ENCODE measurements at regions not wholly inside any gene's neighbourhood (a gene's known extent, or its start where the extent isn't known, plus 50 kb on each side); places are given as distances from the start of the nearest gene placed in this dataset.

DNA sequence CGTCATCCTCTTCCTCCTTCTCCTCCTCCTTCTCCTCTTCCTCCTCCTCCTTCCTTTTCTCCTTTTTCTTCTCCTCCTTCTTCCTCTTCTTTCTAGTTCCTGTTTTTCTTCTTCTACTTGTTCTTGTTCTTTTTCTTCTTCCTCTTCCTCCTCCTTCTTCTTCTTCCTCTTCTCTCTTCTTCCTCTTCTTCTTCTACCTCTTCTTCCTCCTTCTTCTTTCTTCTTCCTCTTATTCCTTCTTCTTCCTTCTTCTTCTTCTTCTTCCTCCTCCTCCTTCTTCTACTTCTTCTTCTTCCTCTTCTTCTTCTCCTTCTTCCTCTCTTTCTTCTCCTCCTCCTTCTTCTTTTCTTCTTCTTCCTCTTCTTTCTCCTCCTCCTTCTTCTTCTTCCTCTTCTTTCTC lies 310.2 kb upstream of the LMCD1 start:
- Mint-ChIP-seq H3K4me3 (no peak overlapping the region), H3K27ac (no peak overlapping the region), H3K4me1 (no peaks in the 10 kb centered on the region), H3K9me3 (no peaks in the 10 kb centered on the region), H3K36me3 (no peaks in the 10 kb centered on the region), H3K27me3 (peaks cover 6% of the 10 kb centered on the region)
- DNase-seq = no peak
- CTCF ChIA-PET = no interaction called here

DNA sequence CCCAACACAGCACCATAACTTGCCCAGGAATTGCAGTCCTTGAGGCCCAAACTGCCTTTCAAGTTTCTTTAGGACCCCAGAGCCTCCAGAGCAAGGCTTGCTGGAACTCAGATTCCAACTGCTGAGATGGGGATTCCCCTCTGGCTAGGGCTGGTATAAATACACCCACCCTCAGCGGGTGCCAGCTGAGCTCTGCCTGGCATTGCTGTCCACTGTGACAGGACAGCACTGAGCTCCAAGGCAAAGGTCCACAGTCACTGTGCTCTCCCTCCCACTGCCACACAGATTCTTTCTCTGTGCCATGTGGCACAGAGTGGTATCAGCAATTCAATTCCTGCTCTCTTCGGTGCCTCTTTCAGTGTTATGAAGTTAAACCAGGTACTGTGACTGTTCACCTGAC lies 304.2 kb upstream of the LMCD1 start:
- CTCF ChIA-PET = interaction anchor here (1.0 kb wide), 1 partner anchor 42 kb away, joined by 3 read pairs; no protein-coding TSS in a partner anchor
- Mint-ChIP-seq H3K36me3 (no peaks in the 10 kb centered on the region), H3K4me1 (no peaks in the 10 kb centered on the region), H3K27me3 (no peaks in the 10 kb centered on the region), H3K9me3 (no peaks in the 10 kb centered on the region), H3K4me3 (no peak overlapping the region), H3K27ac (no peak overlapping the region)
- no peak for DNase-seq

DNA sequence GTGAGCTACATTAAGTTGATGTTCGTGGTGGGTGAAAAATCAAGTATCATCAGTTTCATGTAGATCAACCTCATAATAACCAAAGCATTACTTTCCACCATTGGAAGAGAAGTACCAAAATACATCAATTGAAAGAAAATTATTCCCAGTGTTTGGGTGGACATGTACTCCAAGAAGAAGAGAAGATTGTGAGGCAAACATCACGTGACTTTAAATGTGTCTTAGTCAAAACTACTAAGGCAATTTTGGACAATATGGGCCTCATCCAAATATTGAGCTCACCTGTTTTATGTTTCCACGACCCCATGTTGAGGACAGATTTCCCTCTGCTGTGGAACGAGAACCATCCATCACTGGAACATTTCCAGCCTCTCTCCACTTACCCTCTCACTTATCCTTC lies 303.0 kb upstream of the LMCD1 start:
- DNase-seq = no peak
- no peaks in the 10 kb centered on the region for H3K9me3 Mint-ChIP-seq

DNA sequence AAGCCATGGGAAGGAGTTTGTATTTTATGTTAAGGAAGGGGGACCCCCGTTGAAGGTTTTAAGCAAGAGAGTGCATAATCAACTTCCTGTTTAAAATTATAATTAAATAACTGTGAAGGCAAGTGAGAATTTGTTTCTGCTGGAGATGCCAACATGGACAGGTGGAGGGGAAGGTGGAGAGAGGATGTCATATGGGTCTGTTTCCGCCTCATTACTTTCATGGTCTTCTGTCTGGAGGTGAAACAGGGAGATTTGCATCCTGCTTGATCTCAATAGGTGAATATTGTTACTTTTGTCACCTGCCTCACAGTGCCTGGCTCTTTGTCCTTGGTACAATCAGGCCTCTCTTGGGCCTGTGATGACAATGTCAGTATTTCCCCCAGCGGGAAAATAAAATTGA lies 300.6 kb upstream of the LMCD1 start:
- Mint-ChIP-seq H3K27me3 (no peaks in the 10 kb centered on the region), H3K36me3 (no peaks in the 10 kb centered on the region), H3K27ac (no peak overlapping the region), H3K9me3 (no peaks in the 10 kb centered on the region), H3K4me1 (no peaks in the 10 kb centered on the region), H3K4me3 (no peak overlapping the region)
- DNase-seq = no peak
- CTCF ChIA-PET = no interaction called here

More for the DNA sequence above, 303.0 kb upstream of the LMCD1 start:
- Mint-ChIP-seq H3K36me3 (no peaks in the 10 kb centered on the region), H3K27ac (no peak overlapping the region), H3K27me3 (no peaks in the 10 kb centered on the region), H3K4me3 (no peak overlapping the region), H3K4me1 (no peaks in the 10 kb centered on the region)
- CTCF ChIA-PET = interaction anchor here (0.6 to 1.0 kb wide), 2 partner anchors 41 to 1895 kb away, joined by 3 read pairs; no protein-coding TSS in a partner anchor

DNA sequence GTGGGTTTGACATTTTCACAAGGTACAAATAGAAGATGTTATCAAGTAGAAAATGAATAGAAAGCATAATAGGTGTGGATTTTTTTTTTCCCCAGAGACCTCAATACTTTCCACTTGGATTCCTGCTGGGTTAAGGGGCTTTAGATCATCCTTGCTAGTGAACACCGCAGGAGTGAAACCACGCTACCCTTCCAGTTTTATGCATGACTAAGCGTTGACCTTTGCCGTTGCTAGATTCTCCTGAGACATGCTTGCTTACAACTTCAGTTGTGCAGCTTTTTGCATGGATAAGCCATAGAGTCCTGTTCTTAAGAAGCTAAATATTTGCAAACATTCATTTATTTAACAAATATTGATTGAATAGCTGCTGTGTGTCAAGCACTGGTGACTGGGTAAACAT lies 299.7 kb upstream of the LMCD1 start:
- H3K9me3 Mint-ChIP-seq = no peaks in the 10 kb centered on the region
- CTCF ChIA-PET = no interaction called here
- H3K27ac Mint-ChIP-seq = no peak overlapping the region
- no peak for DNase-seq
- no peak overlapping the region for H3K4me3 Mint-ChIP-seq
- H3K36me3 Mint-ChIP-seq = no peaks in the 10 kb centered on the region
- no peaks in the 10 kb centered on the region for H3K4me1 Mint-ChIP-seq
- no peaks in the 10 kb centered on the region for H3K27me3 Mint-ChIP-seq

DNA sequence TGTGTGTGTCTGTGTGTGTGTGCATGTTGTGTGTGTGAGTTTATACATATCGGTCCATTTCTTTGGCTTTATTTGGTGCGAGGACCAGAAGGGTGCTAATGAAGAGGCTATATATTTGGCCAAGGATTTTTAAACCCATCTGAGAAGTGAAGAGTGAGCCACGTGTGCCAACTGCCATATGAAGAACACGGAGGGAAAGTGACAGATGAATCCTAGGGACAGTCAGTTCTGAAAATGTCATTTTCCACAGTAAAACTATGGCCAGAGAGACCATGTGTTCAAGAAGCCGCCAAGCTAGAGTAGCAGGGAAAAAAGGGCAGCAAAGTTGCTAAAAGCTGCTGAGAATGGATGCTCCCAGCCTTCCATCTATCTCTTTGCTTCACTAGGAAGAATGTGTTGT lies 297.3 kb upstream of the LMCD1 start:
- Mint-ChIP-seq H3K4me3 (no peak overlapping the region), H3K4me1 (no peaks in the 10 kb centered on the region), H3K27me3 (no peaks in the 10 kb centered on the region), H3K9me3 (no peaks in the 10 kb centered on the region), H3K36me3 (no peaks in the 10 kb centered on the region), H3K27ac (no peak overlapping the region)
- no peak for DNase-seq
- CTCF ChIA-PET = no interaction called here

DNA sequence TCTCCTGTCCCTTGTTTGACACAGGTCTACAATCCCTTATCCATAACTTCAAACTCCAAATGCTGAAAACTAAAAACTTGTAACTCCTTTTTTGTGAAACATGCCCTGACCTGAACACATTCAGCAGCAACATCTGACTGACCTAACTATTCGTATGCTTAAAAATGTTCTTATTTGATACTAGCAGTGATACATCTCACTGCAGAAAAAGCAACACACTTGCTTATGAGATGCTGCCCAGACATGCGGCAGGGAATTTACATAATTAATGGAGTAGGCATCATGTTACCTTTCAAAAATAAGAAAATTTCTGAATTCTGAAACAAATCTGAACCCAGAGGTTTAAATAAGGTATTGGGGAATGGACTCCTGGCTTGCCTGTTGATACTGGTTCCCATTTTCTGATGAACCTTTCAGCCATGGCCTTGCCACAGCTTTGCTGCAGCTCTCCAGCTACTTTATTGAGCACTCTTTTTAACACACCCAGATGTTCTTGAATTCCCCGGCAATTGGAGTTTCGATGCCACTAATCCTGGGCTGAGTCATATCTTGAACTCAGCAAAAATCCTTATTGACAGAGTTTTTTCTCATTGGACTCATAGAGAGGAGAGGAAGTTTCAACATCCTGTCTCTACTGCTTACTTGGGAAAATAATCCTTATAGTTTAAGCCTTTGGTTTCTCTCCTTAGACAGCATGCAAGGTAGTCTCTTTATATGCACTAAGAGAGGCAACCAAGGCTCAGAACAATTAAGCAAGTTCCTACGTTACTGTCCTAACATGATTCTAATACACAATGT lies 296.6 kb upstream of the LMCD1 start:
- Mint-ChIP-seq H3K4me3 (no peak overlapping the region), H3K27me3 (no peaks in the 10 kb centered on the region), H3K27ac (no peak overlapping the region), H3K9me3 (no peaks in the 10 kb centered on the region), H3K4me1 (no peaks in the 10 kb centered on the region), H3K36me3 (no peaks in the 10 kb centered on the region)
- DNase-seq = no peak
- CTCF ChIA-PET = no interaction called here

DNA sequence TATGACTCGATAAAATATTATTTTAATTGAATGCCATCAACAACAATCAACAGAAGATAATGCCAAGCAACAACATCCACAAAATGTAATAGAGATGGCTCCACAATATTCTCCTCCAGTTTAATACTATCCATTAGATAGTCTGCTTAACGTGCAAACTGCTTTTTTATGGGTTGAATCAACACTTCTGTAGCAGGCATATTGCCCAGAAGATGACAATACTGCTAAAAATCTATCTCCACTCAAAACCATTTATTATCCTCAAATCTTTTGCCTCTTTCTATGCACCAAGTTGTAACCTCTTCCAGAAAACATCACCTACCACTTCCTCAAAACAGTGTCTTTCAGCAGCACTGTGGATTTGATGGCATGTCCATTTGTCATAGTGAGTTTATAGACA lies 295.7 kb upstream of the LMCD1 start:
- H3K4me3 Mint-ChIP-seq = no peak overlapping the region
- no peaks in the 10 kb centered on the region for H3K9me3 Mint-ChIP-seq
- no peak overlapping the region for H3K27ac Mint-ChIP-seq
- no peaks in the 10 kb centered on the region for H3K4me1 Mint-ChIP-seq
- no peak for DNase-seq
- no peaks in the 10 kb centered on the region for H3K27me3 Mint-ChIP-seq
- H3K36me3 Mint-ChIP-seq = no peaks in the 10 kb centered on the region
- CTCF ChIA-PET = no interaction called here

DNA sequence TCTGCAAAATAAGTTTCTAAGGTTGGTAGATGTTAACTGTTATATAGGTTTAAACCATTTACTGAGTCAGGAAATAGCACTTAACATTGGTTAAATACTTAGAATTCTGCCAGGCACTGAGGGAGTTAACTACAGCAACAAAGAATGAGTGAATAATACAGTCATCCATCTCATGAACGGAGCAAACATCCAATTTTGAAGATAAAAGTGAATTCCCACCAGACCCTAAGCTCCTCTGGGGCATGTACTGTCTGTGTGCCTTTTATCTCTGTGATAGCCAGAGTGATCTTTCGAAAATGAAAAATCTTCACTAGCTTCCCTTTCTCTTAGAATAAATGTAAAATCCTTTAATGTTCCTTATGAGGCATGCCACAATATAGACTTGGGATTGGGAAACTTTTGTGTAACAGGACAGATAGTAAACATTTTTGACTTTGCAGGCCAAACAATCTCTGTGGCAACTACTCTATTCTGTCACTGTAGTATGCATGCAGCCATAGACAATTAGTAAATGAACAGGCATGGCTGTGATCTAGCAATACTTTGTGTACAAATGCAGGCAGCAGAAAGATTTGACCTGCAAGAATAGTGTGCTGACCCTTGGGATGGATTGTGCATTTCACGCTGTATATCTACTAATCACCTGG lies 294.5 kb upstream of the LMCD1 start:
- H3K27ac Mint-ChIP-seq = no peak overlapping the region
- H3K4me3 Mint-ChIP-seq = no peak overlapping the region
- CTCF ChIA-PET = no interaction called here
- no peaks in the 10 kb centered on the region for H3K4me1 Mint-ChIP-seq
- H3K36me3 Mint-ChIP-seq = no peaks in the 10 kb centered on the region
- no peaks in the 10 kb centered on the region for H3K27me3 Mint-ChIP-seq
- no peak for DNase-seq
- no peaks in the 10 kb centered on the region for H3K9me3 Mint-ChIP-seq

DNA sequence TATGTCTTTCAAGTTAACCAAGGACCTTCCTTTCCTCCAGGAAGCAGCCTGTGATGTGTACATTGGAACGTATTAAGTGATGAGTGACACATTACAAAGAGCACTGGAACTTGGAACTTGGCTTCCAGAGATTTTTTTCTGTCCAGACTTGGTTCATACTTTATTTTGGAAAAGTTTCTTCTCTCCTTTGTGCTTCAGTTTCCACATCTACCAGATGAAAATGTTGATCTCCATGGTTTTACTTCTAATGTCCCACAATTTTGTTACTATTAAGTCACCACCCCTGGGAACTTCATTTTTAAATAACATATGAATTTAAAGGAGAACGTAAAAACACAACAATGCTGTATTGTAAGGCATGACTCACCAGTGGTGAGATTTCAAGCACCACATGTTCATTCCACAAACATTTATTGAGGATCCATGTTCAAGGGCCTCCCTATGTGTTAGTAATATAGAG lies 290.7 kb upstream of the LMCD1 start:
- Mint-ChIP-seq H3K36me3 (no peaks in the 10 kb centered on the region), H3K27ac (no peak overlapping the region)
- CTCF ChIA-PET = interaction anchor here (1.1 kb wide), 1 partner anchor 27 kb away, joined by 3 read pairs; no protein-coding TSS in a partner anchor

DNA sequence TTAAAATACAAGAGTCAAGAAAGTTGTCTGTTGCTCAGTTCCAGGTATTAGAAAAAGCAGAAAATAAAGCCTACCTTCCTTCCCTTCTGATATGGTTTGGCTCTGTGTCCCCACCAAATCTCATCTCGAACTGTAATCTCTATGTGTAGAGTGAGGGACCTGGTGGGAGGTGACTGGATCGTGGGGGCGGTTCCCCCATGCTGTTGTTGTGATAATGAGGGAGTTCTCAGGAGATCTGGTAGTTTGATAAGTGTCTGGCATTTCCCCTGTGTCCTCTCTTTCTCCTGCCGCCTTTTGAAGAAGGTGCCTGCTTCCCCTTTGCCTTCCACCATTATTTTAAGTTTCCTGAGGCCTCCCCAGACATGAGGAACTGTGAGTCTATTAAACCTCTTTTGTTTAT lies 288.8 kb upstream of the LMCD1 start:
- Mint-ChIP-seq H3K27me3 (no peaks in the 10 kb centered on the region), H3K4me1 (no peaks in the 10 kb centered on the region), H3K36me3 (no peaks in the 10 kb centered on the region), H3K9me3 (no peaks in the 10 kb centered on the region), H3K4me3 (no peak overlapping the region), H3K27ac (no peak overlapping the region)
- CTCF ChIA-PET = no interaction called here
- no peak for DNase-seq

More for the DNA sequence above, 290.7 kb upstream of the LMCD1 start:
- no peaks in the 10 kb centered on the region for H3K9me3 Mint-ChIP-seq
- no peaks in the 10 kb centered on the region for H3K4me1 Mint-ChIP-seq
- H3K27me3 Mint-ChIP-seq = no peaks in the 10 kb centered on the region
- H3K4me3 Mint-ChIP-seq = no peak overlapping the region
- DNase-seq = no peak

DNA sequence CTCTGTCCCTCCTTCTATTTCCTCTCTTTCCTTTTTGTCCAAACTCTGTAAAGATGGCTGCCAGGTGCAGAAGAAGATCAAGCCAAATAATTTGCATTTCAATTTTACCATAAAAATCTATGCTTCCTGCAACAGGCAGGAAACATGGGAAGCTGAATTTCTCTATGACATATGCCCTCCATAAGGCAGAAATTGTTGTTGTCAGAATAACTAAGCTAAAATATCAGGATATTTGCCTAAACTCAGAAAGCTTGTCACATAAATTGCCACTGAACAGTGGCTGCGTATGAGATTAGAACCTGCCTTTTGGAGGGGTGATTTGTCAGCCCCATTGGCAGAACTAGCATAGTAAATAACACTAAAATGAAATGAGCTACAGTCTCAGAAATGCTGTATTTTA lies 288.3 kb upstream of the LMCD1 start:
- CTCF ChIA-PET = no interaction called here
- no peak for DNase-seq
- Mint-ChIP-seq H3K36me3 (no peaks in the 10 kb centered on the region), H3K4me3 (no peak overlapping the region), H3K27ac (no peak overlapping the region), H3K4me1 (no peaks in the 10 kb centered on the region), H3K27me3 (no peaks in the 10 kb centered on the region), H3K9me3 (no peaks in the 10 kb centered on the region)

DNA sequence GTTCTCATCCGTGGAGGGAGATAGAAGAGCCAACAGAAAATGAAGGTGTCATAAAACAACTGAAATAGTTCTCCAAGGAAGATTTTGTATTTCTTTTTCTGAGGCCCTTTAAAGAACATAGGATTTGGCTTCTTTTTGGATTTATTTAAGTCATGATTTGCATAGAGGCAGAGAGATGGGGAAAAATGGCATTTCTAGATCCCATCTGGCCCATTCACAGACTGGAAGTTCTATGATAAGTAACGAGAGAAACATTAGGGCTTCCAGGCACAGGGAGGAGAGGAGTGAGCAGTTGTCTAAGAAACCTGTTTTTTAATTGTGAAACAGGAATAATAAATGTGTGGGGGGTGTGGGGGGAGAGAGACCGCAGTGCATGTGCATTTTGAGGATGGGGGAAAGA lies 285.8 kb upstream of the LMCD1 start:
- no peaks in the 10 kb centered on the region for H3K36me3 Mint-ChIP-seq
- CTCF ChIA-PET = no interaction called here
- H3K4me3 Mint-ChIP-seq = no peak overlapping the region
- no peaks in the 10 kb centered on the region for H3K9me3 Mint-ChIP-seq
- no peak overlapping the region for H3K27ac Mint-ChIP-seq
- no peaks in the 10 kb centered on the region for H3K27me3 Mint-ChIP-seq
- no peaks in the 10 kb centered on the region for H3K4me1 Mint-ChIP-seq
- DNase-seq = no peak

DNA sequence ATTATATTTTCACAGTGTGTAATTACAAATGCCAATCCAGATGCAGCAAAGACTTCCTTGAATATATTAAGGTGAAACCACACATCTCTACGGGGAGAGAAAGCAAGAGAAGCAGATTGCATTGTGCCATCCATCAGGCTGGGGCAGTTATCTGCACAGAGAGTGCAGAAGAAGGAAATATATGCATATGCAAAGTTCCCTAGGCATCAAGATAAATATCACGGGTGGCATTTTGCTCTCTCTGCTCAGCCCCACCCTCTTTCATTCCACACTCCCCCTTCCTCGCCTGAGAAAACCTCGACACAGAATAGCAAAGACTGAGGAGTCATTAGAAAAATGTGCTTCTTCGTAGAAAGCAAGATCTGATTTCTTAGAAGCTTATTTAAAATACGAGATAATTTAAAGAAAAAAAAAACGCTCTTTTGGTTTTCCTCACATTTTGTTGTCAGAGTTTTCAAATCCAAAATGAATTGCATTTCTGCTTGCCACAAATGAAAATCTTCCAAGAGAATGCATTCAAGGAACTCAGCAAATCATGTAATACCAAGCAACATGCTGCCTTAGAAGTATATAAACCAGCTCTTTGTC lies 283.2 kb upstream of the LMCD1 start:
- no peak for DNase-seq
- H3K4me3 Mint-ChIP-seq = no peak overlapping the region
- no peaks in the 10 kb centered on the region for H3K36me3 Mint-ChIP-seq
- H3K9me3 Mint-ChIP-seq = no peaks in the 10 kb centered on the region
- CTCF ChIA-PET = no interaction called here
- no peak overlapping the region for H3K27ac Mint-ChIP-seq
- H3K4me1 Mint-ChIP-seq = no peaks in the 10 kb centered on the region
- H3K27me3 Mint-ChIP-seq = no peaks in the 10 kb centered on the region

DNA sequence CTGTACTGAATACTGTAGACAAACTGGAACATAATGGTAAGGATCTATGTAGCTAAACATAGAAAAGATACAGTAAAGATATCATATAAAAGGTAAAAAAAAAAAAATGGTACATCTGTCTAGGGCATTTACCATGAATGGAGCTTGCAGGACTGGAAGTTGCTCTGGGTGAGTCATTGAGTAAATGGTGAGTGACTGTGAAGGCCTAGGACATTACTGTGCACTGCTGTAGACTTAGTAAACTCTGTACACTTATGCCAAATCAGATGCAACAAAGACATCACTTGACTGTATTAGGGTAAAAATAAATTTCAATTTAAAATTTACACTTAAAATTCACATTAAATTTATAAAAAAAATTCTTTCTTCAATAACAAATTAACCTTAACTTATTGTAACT lies 281.3 kb upstream of the LMCD1 start:
- DNase-seq = no peak
- CTCF ChIA-PET = no interaction called here

More for the DNA sequence above, 281.3 kb upstream of the LMCD1 start:
- H3K4me3 Mint-ChIP-seq = no peak overlapping the region
- H3K27ac Mint-ChIP-seq = no peak overlapping the region
- no peaks in the 10 kb centered on the region for H3K27me3 Mint-ChIP-seq
- H3K9me3 Mint-ChIP-seq = no peaks in the 10 kb centered on the region
- no peaks in the 10 kb centered on the region for H3K36me3 Mint-ChIP-seq
- no peaks in the 10 kb centered on the region for H3K4me1 Mint-ChIP-seq

All from activated naive CD4-positive, alpha-beta T cell treated with anti-CD3 and anti-CD28 coated beads, Interleukin-2, amount 10 ng/mL, durations not matched to agents 7 days and 5 days (primary cell).